ENCODE measurements at regions not wholly inside any gene's neighbourhood (a gene's known extent, or its start where the extent isn't known, plus 50 kb on each side); places are given as distances from the start of the nearest gene placed in this dataset.

GRCh38 chr20:60727425-60727824, 524.6 kb upstream of the CDH4 start:
- DNase-seq = no peak

- DNase-seq = no peak
Measured at GRCh38 chr20:60728705-60729104, 523.4 kb upstream of the CDH4 start.

DNA sequence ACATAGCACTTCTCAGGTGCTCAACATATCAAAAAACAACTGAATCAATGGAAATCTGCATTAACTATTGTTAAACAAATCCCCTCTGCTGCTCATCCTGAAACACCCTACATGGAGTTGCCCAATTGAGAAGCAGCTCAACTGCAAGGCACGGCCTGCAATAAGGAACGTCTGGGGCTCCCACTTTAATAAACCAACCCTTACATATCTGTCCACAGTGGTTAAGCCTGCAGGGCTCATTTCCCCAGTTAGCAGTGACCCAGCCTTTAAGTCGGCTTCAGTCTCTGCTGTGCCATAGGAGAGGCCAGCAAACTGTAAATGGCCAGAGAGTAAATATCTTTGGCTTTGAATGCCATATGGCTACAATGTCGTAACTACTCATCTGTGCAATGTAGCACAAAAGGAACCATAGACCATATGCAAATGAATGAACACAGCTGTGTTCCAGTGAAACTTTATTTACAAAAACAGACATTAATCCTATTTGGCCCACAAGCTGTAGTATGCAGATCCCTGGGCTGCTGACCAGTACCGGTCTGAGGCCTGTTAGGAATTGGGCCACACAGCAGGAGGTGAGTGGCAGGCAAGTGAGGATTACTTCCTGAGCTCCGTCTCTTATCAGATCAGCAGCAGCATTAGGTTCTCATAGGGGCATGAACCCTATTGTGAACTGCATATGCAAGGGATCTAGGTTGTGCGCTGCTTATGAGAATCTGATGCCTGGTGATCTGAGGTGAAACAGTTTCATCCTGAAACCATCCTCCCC, 522.7 kb upstream of the CDH4 start:
- DNase-seq = no peak

GRCh38 chr20:60732322-60732721, 519.7 kb upstream of the CDH4 start:
- DNase-seq = no peak

- DNase-seq = no peak
Measured at GRCh38 chr20:60748086-60748485, 504.0 kb upstream of the CDH4 start.

GRCh38 chr20:60749804-60750602, 502.1 kb upstream of the CDH4 start:
- DNase-seq = no peak

- DNase-seq = no peak
Measured at GRCh38 chr20:60750909-60751308, 501.2 kb upstream of the CDH4 start.

GRCh38 chr20:60751826-60752225, 500.2 kb upstream of the CDH4 start:
- DNase-seq = no peak

DNA sequence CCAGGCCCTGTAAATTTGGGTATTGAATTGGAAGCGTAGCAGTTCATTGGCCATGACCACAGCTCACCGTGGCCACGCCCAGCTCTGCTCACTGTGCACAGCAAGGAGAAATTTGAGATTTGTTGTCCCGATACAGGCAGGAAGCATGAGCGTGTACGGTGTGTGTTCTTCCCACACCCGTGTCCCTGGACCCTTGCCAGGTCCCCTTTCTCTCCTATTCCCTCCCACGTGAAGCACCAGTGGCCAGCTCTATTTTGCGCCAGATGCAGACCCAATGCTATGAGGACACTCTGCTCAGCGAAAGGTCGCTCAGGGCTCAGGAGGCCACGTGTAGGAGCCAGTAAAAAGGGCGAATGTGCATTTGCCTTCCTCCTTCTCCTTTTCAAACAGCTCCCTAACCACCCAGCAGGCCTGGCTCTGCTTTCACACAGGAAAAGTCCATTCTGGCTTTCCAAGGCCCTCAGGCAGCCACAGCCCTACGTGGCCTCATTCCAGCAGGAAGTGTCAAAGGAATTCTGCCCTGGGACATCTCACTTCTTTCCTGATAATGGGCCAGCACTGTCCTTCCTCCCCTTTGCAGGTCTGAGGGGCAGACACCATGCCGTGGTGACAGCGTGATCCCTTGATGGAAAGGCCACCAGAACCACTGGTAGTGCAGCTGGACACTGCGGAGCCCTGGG, 499.2 kb upstream of the CDH4 start:
- DNase-seq = peak; percentile 61

GRCh38 chr20:60754856-60755255, 497.2 kb upstream of the CDH4 start:
- peak; percentile 45 for DNase-seq

GRCh38 chr20:60759651-60760050, 492.4 kb upstream of the CDH4 start:
- no peak for DNase-seq

DNA sequence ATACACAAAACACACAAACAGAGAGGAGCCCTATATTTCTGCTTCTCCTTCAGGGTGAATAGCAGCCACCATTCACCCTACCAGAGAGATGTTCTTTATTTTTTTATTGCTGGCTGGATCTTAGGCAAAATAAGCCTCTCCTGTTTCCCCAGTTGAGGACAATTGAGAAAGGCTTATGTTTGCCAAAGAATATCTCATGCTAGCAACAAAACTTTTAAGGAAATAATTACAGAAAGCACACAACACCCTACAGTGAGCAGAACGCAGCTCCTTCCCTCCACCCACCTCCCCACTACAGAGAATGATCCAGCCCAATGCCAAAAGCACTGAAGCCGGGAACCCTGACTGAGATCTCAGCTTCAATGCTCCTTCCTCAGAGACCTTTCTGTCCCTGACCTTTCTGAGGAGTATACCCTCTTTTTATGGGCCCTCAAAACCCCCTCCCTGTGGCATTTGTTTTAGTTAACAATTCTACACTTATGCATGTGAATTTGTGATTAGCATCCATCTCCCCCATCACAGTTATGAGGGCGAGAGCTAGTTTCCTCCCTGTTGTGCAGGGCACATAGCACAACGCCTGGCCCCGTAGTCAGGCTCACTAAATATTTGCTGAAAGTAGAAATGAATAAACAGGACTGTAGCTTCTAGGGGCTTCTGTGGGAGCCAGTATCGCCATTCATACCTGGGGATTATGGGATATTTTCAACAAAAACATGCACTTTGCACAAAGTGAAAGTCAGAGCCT, 491.6 kb upstream of the CDH4 start:
- DNase-seq = no peak

DNA sequence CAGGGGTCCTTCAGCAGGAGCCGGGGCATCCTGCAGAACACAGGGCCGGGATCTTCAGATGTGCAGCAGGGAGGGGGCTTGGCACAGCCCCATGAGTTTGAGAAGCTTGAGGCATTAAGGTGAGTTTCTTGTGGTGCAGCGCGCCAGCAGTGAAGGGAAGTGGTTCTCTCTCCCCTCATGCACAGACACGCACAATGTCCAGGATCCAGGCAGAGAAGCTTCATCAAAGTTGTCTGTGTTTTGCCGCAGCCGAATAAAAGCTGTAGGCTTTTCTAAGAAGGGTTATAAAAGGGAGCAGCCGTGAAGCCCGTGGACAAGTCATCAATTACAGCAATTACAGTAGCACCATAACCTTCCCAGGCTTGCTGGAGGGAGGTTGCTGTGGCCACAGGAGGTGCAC, 491.0 kb upstream of the CDH4 start:
- no peak for DNase-seq

DNA sequence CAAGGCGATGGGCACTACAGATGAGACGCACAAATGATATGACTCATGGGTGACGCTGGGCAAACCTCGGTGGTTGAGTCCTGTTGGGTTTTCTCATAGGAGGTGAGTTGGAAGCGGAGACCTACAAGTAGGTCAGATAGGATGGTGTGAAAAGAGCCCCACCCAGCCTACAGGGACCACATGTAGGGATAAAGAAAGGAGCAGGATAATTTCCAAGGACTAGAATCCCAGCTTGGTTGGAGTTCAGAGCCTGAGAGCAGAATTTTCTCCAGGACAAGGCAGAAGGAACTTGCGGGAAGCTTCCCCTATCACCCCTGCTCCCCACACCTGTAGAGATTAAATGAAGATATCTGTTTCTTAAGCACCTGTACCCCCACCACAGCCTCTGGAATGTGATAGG, 489.7 kb upstream of the CDH4 start:
- no peak for DNase-seq

DNA sequence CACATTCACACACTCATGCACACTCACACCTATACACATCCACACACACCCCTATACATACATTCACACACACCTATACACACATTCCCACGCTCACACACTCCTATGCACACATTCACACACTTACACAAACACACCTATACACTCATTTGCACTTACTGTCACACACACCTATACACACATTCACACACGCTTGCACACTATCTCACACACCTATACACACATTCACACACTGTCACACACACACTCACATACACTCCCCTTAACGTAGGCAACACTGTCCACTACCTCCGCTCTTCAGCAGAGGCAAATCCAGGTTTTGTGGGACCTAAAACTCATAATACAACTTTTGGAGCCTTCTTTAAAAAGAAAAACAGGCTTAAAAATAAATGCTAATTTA, 487.7 kb upstream of the CDH4 start:
- no peak for DNase-seq

DNA sequence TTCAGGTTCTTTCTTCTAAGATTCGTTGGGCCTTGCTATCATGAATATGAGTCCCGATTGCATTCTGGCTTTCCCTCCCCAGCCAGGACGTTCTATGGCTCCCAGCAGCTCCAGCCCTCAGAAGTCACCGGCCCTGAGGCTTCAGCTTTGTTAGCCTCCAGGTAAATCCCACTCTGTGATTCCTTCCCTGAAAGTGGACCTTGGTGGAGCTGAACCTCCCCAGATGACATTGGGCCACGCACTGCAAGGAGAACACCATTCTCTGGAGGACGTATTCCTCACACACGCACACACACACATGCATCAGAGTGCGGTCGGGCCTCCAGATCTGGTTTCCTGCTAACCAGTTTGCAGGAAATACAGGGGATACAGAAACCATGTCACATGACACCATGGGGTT, 487.3 kb upstream of the CDH4 start:
- DNase-seq = no peak

GRCh38 chr20:60765821-60766403, 486.1 kb upstream of the CDH4 start:
- DNase-seq = no peak

DNA sequence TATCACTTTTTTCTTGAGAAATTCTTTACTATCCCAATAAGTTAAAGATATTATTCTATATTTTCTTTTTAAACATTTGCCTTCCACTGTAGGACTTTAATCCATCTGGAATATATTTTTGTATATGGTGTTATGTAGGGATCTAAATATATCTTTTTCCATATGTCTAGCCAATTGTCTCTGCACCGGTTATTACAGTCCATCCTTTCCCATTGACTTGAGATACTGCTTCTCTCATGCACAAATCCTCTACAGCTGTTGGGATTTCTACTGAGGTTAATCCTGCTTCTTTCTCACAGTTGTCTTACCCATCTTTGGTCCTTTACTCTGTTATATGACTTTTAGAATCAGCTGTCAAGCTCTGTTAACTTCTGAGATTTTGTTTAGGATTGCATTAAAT, 483.8 kb upstream of the CDH4 start:
- no peak for DNase-seq

- no peak for DNase-seq
Measured at GRCh38 chr20:60780388-60781025, 471.6 kb upstream of the CDH4 start.

DNA sequence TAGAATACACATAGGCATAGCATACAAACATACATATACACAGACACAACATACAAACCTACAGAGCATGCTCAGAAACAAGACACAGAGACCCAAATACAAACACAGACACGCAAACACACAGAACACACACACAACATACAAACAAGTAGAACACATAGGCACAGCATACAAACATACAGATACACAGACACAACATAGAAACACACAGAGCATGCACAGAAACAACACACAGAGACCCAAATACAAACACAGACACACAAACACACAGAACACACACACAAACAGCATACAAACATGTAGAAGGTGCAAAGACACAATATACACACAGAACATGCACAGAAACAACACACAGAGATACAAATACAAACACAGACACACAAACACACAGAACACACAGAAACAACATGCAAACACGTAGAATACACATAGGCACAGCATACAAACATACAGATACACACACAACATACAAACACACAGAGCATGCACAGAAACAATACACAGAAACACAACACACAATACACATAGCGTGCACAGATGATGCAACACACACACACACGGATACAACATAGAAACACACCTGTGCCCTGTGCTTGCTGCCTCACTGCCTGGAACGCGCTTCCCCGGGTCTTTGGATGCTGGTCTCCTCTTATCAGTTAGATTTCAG, 469.0 kb upstream of the CDH4 start:
- DNase-seq = no peak

- no peak for DNase-seq
Measured at GRCh38 chr20:60785301-60785700, 466.8 kb upstream of the CDH4 start.

DNA sequence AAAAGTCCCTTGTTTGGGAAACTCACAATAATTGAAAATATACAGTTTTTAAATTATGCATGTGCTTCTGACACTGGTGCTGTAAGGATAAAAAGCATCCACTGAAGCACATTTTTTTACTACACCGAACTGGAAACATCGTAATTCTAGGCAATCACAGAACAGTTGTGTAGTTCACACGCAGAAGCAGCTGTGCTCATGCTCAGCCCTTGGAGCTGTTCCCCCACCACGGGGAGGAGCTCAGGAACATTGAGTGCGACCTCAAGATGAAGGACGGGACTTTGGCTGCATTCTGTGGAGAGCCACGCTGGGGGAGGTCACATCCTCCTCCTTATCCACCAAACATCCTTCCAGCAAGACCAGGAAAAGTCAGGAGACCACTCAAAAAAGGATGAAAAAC, 466.3 kb upstream of the CDH4 start:
- no peak for DNase-seq

All from left hindlimb (tissue), 1 donor.